ENCODE measurements at regions not wholly inside any gene's neighbourhood (a gene's known extent, or its start where the extent isn't known, plus 50 kb on each side); places are given as distances from the start of the nearest gene placed in this dataset.

- no peak for DNase-seq
These were observed 109.0 kb upstream of the PDZRN3 start for GRCh38 chr3:73733746-73734145.

DNA sequence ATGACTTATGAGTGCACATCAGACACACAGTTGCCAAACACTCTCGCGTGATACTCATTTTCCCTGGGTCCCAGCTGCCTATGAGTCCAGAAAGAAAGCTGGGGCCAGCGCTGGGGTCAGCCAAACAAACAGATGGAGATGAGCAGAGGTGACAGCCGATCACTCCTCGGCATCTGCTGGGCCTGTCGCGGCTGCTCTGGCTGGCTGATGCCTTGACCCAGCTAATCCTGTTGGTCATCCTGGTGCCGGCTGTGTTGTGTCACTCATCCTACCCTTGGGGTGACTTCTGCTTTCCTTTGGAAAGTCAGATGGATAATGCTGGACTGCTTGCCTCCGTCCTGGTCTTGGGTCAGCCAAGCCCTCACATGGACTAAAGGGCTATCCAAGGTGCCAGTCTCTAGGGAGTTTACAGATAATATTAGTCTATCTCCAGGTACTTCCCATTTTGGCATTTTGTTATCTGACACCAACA is 105.3 kb upstream of the PDZRN3 start:
- DNase-seq = no peak

GRCh38 chr3:73727854-73728253 is 103.1 kb upstream of the PDZRN3 start:
- DNase-seq = no peak

- DNase-seq = no peak
These were observed 102.5 kb upstream of the PDZRN3 start for GRCh38 chr3:73727117-73727821.

DNA sequence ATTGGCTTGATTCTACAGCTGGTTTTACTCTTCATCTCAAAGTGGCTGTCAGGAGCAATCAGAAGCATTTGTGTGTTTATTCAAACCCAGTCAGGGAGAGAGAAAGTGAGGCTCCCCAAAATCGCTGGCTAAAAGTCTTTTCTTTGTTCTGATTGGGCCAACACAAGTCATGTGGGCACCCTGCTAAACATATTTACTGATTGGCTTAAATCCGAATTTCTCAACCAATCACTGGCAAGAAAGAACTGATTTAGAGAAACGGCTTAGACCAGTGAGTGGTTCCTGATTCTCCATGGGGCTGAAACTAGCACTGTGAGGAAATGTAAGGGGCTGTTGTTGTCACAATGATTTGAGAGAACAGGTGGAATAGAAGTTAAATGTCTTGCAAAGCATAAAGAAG is 98.9 kb upstream of the PDZRN3 start:
- no peak for DNase-seq

GRCh38 chr3:73719861-73720260 is 95.1 kb upstream of the PDZRN3 start:
- no peak for DNase-seq

- no peak for DNase-seq
These were observed 94.7 kb upstream of the PDZRN3 start for GRCh38 chr3:73719413-73719851.

- no peak for DNase-seq
These were observed 93.8 kb upstream of the PDZRN3 start for GRCh38 chr3:73718326-73719110.

GRCh38 chr3:73716418-73716817 is 91.7 kb upstream of the PDZRN3 start:
- DNase-seq = no peak

DNA sequence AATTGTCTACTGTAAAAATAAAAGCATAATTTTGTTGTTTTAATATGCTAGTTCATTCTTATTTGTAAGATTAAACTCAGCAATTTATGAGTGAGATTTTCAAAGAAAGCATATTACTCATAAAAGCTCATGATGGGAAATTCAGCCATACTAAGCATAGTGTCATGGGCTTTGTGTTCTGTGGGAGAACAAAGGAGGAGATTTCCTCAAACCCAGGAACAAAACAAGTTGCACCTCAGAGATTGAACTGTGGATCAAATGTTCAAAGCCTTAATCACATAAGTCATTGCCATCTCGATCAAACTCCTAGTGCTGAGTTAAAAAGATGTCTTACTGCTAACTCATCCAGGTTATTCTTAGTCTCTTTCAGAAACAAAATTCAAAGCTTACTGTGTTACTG is 85.6 kb upstream of the PDZRN3 start:
- DNase-seq = no peak

DNA sequence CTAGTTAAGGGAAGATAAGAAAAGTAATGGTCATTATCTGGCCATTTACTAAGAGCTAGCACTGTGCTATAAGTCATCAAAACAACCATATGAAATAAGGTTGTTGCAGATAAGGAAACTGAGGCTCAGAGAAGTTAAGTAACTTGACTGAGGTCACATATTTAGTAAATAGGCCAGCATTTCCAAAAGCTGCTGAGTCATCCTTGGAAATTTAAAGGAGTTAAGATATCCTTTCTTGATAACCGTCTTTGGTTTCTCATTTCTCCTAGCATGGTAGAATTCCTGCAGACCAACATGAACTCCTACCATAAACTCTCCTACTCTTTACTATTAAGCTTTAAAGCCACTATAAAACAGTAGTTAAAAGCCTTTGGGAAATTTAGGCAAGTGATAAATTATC is 85.0 kb upstream of the PDZRN3 start:
- no peak for DNase-seq

GRCh38 chr3:73708956-73709355 is 84.2 kb upstream of the PDZRN3 start:
- DNase-seq = no peak

GRCh38 chr3:73707772-73708171 is 83.0 kb upstream of the PDZRN3 start:
- no peak for DNase-seq

GRCh38 chr3:73706771-73707170 is 82.0 kb upstream of the PDZRN3 start:
- DNase-seq = no peak

GRCh38 chr3:73705792-73706191 is 81.1 kb upstream of the PDZRN3 start:
- DNase-seq = no peak

GRCh38 chr3:73699327-73699726 is 74.6 kb upstream of the PDZRN3 start:
- DNase-seq = no peak

DNA sequence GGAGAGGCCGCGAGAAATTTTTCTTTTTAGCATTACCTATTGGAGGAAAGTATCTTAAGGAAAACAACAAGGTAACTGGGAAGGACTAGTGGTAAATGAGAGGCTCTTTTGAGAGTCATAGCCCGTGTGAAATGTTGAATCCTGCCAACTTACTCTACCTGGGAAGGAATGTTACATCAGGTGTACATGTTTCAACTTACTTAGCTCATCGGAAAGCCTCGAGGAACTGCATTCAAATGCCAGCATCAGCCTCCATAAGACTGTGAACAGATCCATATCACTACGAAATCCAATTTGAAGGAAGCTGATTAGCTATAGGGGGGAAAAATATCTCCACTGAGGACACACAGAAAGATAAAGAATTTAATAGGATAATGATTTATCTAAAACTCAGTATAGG is 72.3 kb upstream of the PDZRN3 start:
- no peak for DNase-seq

GRCh38 chr3:73695841-73696240 is 71.1 kb upstream of the PDZRN3 start:
- DNase-seq = no peak

DNA sequence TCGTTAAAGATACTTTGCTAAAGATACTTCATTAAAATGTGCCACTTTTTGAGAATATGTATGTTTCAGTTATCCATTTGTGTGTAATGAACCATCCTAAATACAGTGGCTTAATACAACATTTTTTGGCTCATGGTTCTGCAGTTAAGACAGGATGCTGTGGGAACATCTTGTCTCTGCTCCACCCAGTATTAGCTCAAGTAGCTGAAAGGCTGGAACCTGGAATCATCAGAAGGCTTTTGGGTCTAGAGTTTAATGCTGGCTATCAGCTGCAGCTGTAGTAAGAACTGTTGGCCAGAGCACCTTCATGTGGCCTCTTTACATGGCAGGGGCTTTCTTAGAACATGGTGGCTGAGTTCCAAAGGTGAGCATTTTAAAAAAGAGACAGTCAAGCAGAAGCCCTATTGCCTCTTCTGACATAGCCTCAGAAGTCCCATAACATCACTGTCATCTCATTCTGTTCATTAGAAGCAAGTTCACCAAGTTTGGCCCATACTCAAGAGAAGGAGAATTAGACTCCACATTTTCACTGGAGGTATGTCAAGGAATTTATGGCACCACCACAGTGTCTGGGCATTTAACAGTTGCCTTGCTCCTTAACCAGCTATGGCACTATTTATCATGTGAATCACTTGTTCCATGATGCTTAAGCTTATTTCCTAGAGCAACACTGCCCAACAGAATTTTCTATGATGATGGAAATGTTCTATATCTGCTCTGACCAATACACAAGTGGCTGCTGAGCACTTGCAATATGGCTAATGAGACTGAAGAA is 70.4 kb upstream of the PDZRN3 start:
- DNase-seq = no peak

- DNase-seq = no peak
These were observed 62.6 kb upstream of the PDZRN3 start for GRCh38 chr3:73687106-73688004.

DNA sequence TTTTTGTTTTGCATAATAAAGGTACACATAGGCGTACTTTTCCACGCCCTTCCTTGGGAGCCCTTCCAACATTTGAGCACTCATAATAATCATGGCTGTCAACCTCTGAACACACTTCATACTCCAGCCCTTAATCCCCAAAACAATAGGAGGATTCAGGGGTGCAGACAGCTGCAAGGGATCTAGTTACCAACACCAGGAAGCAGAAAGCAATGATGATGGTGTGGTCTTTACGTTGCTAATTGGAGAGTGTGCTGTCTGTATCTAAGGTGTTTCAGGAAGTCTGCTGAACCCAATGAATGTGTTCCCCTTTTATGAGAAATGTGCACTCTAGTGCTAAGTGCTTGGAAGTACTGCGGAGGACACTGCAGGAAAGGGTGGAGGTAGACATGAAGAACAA is 60.3 kb upstream of the PDZRN3 start:
- no peak for DNase-seq

- DNase-seq = no peak
These were observed 59.0 kb upstream of the PDZRN3 start for GRCh38 chr3:73683706-73684105.

DNA sequence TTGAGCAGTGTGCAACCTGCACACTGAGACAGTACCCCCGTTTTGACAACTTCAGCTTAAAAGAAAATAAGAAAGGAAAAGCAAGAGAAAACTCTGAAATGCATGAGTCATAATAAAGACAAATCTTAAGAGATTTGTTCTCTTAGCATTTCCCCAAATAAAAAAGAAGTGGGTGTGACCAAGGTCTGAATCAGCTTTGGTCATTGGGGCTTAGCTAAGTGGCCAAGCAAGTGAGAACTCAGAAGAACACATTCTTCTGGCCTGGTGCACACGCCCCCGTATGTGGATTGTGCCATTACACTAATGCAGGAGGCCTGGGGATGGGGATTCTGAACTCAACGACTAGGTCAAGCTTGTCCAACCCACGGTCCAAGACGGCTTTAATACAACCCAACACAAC is 56.9 kb upstream of the PDZRN3 start:
- no peak for DNase-seq

All from GOT3 (cell line).